Inflammatory macrophage (primary cell): ENCODE measurements at regions not wholly inside any gene's neighbourhood (a gene's known extent, or its start where the extent isn't known, plus 50 kb on each side); places are given as distances from the start of the nearest gene placed in this dataset.

Source experiments
- DNase-seq, 2 donors: peaks; one replicate each; pipeline ENCODE4 v3.0.0-alpha.2; 2020 to 2022

DNA sequence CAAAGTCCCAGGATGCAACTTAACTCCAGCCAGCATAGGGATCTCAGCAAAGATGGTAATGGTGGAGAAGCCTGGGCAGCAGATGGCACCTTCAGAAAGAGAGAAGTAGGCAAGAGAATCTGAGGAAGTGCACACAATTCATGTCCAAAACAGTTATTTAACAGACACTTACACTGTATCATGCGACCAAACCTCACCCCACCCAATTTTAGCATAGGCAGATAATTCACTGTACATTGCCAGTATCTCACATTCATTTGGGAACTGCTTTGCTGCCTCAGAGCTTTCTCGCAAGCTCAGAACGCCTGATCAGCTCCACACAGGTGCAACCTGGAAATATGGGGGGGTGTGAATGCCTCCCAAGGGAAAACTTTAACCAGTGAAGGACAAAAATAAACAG, 143.0 kb upstream of the MAOA start:
- DNase-seq = no peak

DNA sequence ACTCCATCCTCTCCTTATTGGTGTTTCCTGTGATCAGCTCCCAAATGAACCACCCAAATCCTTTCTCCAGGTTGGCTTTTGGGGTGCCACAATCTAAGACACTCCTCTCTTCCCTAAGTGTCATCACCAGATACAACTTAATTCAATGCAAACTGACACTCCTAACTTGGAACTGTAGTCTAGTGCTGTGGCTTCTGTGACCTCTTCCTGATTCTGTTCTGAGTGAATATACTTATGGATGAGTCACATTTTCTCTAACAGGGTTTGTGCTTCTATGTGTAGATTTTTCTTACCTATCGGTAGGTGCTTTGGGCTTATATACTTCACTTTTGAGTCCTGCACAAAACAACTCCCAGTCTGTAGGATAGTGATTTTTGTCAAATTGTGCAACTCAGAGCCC, 141.3 kb upstream of the MAOA start:
- DNase-seq = no peak

DNA sequence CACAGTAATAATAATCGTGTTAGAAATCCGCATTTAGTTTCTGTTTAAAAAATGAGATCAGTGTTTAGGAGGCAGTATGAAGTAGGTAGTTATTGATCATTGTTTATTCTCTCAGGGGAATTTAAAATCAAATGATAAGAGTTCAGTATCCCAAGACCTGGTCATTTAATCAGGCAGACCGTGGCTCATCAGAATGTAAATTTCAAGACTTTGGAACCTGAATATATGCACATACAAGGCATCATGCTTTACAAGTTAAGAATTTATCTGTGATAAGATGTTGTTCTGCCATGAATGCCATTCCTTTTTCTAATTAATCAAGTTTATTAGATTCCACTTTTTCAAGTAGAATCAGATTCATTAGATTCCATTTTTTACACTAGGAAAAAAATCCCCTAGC, 133.5 kb upstream of the MAOA start:
- DNase-seq = no peak

DNA sequence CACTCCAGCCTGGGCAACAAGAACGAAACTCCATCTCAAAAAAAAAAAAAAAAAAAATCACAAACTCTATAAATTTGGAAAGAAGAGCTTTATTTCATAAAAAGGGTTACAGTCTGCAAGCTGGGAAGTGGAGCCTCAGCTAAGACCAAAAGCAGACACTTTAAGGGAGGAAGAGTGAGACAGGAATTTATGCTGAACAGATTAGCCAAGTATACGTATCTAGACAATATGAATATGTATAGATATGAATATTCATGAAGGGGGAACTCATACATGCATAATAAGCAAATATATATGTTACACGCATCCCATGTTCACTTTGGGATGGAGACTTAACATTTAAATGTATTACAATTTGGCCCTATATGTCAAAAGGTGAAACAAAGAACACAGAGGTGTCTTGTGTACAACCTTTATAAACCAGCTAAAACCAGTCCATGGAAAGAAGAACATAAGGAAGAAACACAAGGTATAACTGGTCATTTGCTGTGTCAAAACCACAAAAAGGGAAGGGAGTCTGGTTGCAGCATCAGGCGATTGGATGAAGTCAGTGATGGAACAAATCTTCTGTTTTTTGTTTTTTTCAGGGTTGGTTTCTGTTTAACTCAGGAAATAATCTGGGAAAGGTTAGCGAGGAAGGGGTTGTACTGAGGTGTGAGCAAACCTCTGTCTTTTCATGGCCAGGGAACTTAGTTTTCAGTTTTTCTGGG, 130.0 kb upstream of the MAOA start:
- peak; percentile 37 to 46 for DNase-seq

DNA sequence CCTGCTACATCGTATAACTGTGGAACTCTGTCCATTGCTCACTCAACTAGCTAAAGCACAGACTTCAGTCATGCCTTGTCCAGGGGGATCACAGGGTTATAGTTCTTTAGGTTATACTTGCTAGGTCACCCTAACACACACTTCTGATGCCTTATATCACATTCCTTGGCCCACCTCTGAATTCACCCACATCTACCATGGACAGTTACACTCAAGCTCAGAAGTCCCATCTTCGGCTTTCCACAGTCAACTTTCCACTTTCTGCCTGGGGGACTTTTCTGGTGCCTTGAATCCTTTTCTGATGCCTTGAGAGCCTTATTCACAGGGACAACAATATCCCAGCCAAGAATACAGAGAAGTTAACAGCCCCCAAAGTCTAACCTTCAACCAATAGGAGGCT, 129.2 kb upstream of the MAOA start:
- DNase-seq = no peak

DNA sequence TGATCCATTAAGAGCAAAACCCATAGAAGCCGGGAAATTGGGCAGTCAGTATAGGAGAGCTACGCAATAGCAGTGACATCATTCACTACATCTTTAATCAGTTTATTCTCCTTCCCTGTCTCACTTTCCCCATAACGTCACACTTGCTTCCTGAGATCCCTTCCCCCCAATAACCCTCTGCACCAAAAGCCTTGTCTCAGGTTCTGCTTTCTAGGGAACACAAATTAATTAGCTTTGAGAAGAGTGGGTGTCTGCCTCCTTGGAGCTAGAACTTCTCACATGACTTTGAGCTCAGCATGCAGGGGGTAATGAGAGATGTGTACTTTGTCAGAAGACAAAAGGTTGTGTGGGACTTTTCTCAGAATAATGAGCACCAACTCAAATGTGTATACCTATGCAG, 128.3 kb upstream of the MAOA start:
- peak; percentile 42 to 47 for DNase-seq

DNA sequence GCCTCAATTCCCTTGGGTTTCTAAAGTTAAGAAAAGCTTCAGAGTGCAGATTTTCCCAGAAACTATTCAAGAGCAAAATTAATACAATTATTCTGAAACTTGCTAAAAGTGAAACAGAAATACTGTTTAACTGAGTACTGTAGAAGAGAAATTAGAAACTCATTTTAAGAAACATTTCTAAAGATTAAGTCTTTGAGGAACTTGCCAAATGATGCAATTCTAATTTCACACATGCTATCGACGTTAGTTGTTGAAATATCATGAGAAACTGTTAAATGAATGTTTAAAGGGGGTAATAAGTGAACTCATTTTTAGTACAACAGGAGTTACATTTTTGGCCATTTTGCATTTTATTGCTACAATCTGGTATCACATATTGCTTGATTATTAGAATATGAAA, 125.3 kb upstream of the MAOA start:
- peak; percentile 20 to 61 for DNase-seq

DNA sequence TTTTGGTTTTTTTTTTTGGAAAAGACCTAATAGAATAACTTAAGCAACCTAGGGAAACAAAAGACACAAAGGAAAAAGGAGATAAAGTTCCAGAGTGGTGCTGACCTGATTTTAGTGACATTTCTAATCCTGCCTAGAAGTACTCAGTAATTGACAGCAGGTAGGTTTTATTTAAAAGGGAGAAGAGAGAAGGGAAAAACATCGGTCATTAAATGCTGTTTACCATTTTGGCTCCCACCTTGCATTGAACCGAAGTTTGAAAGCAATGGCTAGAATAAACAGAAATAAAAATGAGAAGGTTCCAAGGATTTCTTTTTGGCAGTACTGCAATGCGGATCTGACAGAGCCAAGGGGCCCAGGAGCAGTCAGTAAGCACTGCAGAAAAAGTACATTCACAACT, 115.8 kb upstream of the MAOA start:
- DNase-seq = no peak

DNA sequence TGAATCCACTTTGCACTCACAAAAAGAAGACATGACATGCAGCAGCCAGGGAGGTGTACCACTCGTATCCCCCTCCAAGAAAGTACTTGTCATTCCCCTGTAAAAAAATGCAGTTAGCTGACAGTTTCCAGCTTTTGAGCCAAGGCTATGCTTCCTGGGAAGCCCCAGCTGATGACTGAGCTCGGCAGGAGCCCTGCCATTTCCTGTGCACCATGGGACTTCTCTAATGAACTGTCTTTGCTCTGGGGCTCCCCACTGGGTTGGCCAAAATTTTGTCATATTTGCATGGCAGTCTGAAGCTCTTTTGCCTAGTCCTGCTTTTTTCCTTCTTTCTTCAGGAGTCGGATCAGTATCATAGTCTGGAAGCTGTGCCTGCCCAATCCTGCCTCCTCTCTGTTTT, 104.5 kb upstream of the MAOA start:
- DNase-seq = no peak

DNA sequence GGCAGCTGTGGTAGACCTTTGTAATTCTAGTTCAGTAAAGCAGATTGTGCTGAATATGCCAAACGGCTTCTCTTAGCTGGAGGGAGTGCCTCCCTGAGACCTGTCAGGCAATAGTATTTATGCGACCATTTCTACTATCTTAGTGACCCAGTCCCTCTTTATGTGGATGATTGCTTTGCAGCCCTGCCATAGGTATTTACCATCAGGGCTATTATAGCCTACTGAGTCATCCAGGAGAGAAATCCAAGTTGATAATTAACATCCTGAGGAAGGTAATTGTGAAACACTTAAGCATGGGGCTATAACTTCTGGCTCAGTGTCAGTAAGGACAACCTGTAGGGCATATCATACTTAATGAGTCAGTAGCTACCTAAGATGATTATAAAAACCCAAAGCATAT, 103.9 kb upstream of the MAOA start:
- no peak for DNase-seq

DNA sequence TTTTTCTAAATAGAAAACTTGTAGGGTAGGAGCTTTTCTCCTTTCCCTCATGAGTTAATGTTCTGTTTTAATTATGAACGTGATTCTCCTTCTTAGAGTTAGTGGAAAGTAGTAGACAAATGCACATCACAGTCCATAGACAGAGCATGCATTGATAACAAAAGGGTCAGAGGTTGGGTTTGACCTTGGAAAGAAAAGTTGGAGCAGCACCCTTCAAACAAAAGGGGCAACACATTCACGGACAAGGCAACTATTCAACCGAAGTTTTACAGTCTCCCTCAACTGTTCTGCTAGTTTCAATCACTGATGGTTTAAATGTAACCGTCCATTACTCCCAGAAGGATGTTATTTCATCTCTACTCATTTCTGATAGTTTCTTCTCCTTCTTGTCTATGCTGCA, 103.4 kb upstream of the MAOA start:
- DNase-seq = no peak

DNA sequence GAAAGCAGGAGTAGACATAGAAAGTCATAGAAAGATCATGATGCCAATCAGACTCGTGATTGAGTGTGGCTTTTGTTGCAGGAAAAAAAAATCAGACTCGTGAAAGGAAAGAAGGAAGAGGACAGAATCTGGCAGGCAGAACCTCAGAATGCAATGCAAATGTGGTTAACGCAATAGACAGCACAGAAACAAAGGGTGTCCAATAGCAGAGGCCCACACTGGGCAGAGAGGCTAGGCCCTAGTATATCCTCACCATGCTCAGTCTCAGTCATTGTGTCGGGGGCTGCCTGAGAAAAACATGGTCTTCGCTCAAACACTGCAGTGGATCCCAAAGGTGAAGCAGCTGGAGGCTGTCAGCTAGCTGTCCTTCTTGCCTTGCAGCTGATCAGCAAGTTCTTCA, 102.8 kb upstream of the MAOA start:
- DNase-seq = no peak

DNA sequence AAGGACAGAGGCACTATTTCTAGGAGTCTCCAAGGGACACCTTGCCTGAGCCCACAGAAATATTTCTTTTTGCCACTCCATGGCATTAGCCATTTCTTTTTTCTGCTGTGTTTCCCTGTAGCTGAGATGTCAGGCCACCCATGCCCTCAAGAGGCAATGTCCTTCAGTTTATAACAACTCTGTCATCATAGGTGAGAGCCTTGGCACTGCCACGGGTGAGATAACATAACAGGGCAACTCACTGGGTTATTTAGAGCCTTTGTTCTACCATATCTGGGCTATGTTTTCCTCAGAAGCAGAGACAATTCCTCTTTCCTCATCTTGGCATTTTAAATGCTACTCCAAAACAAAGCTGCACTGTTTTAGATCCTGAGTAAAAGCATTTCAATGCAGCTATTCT, 99.9 kb upstream of the MAOA start:
- no peak for DNase-seq

DNA sequence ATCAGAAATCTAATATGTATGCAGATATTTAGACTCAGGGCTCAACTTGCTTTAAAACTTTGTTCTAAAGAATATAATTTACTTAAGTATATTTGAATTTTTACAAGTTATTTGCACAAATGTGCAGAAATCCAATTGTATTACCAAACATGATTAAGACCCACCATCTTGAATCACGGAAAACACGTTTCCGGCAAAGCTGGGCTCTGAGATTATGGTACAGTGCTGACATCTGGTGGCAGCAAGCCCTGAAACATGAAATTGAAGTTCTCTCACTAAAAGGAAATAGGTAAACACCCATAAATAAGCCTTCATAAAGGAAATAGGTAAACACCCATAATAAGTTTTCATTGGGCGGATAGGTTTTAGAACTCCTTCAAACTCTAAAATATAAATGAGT, 98.3 kb upstream of the MAOA start:
- DNase-seq = peak; percentile 50 to 59

DNA sequence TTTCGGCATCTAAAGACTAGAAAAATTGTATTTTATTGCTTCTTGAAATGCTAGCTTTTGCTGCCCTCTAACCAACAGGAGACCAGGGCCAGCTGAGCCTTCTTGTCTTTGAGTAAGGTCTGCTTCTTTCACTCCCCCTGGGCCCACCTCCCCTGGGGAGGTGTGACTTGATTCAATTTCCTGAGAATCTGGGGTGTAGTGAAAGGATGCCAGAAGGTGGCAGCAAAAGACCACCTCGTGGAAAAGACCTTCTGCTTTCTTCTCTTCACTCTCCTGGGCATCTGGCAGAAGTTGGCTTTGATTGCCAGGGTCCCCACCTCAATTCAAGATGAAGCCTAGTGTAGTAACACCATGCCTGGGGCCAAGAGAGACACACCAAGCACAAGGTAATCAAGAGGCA, 96.5 kb upstream of the MAOA start:
- DNase-seq = peak; percentile 38 to 56

DNA sequence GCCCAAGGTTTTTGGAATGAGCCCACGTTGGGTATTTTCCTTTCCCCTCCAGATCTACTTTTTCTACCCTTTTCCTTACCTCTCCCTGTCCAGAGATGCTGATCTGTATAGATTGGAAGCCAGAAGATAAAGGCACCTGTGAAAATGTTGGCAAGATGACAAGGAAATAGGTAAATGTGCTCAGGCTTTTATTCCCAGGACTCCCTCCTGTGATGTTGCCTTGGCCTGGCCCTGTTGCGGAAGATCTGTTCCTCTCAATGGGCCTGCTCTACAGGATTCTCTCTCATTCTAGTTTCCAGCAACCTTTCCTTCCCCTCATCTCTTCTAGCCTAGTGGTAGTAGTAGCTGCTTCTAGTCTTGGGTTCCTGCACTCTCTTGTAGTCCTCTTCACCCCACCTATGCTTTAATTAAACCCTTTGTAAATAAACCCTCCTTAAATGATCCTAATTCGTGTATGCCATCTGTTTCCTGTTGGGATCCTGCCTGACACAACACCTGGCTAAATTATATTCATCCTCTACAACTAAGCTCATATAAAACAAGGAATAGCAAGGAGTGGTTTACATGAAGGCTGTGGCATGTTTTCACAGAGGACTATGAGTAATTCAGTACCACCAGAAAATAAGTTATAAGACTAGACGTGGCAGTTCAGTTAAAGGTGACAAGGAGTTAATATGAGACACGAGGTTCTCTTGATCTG, 95.7 kb upstream of the MAOA start:
- no peak for DNase-seq

DNA sequence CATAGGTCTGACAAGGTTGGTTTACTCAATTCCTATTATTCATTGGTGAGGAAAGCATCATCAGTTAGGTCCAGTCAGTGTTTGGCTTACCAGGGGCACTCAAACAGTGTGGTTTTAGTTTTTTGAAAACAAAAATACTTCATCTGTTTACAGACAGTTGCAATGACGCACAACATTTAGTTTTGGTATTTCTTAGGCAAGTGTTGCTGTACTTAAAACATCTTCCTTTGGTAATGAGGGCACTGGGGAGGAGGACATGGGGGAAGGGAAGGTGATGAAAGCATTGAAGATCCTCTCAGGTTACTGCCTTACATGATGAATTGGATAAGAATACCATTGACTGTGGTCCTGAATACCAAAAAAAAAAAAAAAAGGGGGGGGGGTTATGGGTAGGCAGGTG, 93.7 kb upstream of the MAOA start:
- DNase-seq = no peak

DNA sequence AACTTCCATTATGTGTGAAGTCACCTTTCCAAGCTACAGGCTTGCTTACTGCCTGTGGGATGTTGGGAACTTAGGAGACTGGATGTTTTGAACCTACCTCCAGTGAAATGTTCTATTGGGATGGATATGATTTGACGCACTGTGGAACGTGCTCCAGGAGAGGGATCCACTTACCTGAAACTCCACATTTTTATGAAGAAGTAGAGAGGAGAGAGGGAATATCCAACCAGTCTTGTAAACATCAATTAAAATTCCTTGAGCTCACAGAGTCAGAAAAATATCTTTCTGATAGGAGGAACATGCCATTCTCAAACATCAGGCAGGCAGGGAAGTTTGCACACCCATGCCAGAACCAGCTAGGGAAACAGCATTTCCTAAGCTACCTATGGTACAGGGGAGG, 91.1 kb upstream of the MAOA start:
- no peak for DNase-seq

DNA sequence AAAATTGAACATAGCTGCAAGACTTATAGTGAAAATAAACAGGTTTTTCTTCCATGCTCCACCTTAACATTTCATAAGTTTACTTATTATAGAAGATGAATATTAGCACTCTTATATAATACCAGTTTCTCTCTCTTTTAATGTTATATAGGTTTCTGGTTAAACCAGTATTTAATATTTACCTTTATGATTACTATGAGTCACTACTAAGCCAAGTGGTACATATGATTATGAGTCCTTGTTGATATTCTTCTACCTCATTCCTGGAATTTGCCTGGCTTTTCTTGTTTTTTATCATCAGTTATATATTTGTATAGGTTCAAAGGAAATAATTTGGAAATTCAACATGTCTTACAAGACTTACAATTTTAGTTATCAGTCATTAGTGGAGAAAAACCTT, 89.9 kb upstream of the MAOA start:
- DNase-seq = no peak

DNA sequence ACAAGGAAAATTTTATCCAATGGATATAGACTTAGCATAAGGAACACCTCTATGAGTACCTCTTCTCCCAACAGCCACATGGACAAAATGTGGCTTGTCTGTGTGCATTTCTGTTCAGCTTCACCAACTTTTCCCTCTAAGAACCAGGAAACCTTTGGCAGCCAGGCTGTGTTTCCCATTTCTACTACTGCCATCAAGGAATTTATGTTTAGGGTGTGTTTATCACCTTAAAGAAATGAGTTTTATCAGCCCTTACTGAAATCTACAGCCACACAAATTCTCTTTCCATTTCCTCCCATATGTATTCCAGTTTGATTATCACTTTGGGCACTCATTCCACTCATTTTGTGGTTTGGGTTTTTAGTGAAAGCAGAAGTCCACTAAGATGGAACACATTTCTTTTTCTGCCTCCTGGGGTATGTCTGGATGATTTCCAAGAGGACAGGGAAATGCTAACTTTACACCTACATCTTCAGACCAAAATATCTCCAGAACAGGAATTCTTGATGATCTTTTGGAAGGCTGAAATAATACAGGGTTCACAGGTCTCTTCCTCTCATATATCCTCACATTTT, 82.6 kb upstream of the MAOA start:
- no peak for DNase-seq

DNA sequence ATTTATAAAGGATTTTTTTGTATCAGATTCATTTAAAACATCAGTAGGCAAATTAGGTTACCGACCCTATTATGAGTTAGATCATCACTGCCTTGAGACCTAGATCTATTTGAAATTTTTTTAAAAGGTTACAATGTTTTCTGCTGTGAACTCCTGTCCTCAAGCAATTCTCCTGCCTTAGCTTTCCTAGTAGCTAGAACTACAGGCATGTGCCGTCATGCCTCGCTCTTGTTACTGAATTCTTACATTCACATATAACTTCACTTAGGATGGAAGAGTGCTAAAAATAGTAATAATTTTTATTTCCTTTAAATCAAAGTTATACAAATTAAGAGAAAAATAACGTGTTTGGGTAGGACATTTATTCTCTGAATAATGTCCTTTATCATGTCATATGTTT, 75.5 kb upstream of the MAOA start:
- no peak for DNase-seq

DNA sequence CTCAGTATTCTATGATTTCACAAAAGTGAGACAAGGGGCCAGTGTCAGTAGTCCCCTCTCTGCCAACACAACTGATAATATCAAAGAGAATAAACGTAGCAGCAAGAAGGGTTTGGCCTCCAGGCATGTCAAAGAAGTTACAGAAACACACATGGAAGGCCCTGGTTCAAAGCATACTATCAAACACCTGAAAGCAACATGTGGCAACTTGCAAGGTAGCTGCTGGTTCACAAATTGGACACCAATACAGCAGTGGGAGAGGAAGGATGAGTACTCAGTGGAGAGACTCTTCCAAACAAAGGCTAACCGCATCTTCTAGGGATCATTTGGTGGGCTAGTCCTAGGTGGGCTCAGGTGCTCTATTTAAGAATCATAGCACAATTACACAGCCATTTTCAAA, 74.9 kb upstream of the MAOA start:
- DNase-seq = no peak

DNA sequence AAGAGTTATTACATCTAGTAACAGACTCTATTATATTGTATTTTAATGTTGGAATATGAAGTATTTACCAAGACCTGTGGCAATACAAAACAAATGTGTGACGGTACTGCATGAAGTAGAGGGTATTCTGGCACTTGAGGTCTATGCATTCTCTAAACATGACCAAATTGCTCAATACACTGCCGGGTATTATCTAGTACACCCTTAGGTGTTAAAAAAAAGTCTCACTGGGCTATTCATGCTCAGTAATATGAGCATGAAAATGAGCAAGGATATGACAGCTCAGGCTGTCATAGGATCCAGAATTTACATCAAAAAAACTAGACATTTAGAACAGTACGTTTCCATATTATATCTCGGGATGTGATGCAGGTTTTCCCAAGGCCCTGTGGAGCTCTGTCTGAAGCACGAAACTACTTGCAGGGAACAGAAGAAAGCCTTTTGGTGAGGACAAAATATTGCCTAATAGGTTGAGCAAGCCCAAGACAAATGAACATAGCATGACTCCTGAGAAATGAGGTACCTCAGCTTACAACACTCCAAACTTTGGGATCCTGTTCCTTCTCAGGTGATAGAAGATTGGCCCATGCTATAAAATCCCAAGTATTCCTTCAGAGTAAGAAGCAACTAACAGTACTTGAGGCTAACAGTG, 74.1 kb upstream of the MAOA start:
- no peak for DNase-seq

DNA sequence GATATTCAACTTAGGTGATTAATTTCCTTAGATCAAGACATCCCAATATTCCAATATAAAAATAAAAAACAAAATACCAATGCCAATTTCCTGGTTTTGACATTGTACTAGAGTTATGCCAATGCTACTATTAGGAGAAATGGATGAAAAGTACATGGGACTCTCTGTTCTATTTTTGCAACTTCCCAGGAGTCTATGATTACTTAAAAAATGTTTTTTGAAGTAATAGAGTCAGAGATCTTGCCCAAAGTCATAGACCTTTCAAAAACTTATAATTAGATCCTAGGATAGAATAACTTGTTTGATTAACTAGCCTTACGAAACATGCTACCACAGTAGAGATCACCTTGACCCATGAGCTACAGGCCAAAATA, 73.6 kb upstream of the MAOA start:
- DNase-seq = no peak
